Keratinocyte (primary cell): ENCODE measurements at regions not wholly inside any gene's neighbourhood (a gene's known extent, or its start where the extent isn't known, plus 50 kb on each side); places are given as distances from the start of the nearest gene placed in this dataset.

Experiments used
- EZH2 ChIP-seq: IDR thresholded peaks from one replicate; pipeline ENCODE4 v1.6.1; 2012; ENCODE audit warnings: inconsistent platforms, mild to moderate bottlenecking, low read length, moderate library complexity
- TF ChIP-seq, protein P1 (sequence below), 3 experiments: IDR thresholded peaks in 1 of 3; conservative IDR thresholded peaks in 1 of 3; optimal IDR thresholded peaks in 1 of 3; 2 replicates in 2 of 3; 3 replicates in 1 of 3; pipeline versions ENCODE3 to v1.5.1; 2011; ENCODE audit warnings: low read length in 3 of 3, mild to moderate bottlenecking in 3 of 3, moderate library complexity in 2 of 3, control low read depth in 1 of 3, inconsistent platforms in 1 of 3; ENCODE audit not compliant: insufficient read depth in 2 of 3; ENCODE audit errors: extremely low read depth in 1 of 3

DNA sequence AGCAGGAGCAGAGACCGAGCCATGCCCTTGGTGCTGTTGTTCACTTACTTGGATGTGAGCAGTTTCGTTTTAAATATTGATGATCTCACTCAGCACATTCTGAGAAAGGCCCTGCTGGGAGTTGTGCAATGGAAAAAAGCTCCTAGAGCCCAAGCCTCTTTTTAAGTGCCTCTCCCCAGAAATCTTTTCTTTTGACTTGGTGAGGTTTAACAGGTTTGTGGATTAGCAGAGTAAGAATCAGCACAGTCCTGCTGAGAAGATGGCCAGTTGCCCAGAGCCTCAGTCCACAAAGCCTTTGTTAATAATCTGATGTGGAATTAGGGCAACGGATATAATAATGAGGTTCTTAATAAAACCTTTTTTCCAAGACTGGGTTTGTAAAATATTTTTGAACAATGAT is 157.5 kb upstream of the ATP6AP2 start:
- TF ChIP-seq, protein P1, sequence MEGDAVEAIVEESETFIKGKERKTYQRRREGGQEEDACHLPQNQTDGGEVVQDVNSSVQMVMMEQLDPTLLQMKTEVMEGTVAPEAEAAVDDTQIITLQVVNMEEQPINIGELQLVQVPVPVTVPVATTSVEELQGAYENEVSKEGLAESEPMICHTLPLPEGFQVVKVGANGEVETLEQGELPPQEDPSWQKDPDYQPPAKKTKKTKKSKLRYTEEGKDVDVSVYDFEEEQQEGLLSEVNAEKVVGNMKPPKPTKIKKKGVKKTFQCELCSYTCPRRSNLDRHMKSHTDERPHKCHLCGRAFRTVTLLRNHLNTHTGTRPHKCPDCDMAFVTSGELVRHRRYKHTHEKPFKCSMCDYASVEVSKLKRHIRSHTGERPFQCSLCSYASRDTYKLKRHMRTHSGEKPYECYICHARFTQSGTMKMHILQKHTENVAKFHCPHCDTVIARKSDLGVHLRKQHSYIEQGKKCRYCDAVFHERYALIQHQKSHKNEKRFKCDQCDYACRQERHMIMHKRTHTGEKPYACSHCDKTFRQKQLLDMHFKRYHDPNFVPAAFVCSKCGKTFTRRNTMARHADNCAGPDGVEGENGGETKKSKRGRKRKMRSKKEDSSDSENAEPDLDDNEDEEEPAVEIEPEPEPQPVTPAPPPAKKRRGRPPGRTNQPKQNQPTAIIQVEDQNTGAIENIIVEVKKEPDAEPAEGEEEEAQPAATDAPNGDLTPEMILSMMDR (optimal IDR thresholded peaks at IDR 0.05 in 1 of 3, IDR thresholded peaks at IDR 0.05 in 1 of 3, conservative IDR thresholded peaks at IDR 0.05 in 1 of 3; ENCODE audit: extremely low read depth in 1 of 3, insufficient read depth in 2 of 3, low read length in 3 of 3), result no peak
- TF ChIP-seq EZH2, result no peak
